ENCODE measurements at regions not wholly inside any gene's neighbourhood (a gene's known extent, or its start where the extent isn't known, plus 50 kb on each side); places are given as distances from the start of the nearest gene placed in this dataset.

GRCh38 chr6:84912472-84913322, 148.3 kb upstream of the TBX18 start:
- H3K4me1 Mint-ChIP-seq: peaks cover 18% of the 10 kb centered on the region
- peaks cover 6% of the 10 kb centered on the region for H3K4me1 ChIP-seq (ENCODE audit: control insufficient read depth, insufficient read depth, low read length)
- no peak overlapping the region for H3K4me3 ChIP-seq (ENCODE audit: low read length)
- DNase-seq: no peak
- H3K27me3 Mint-ChIP-seq (ENCODE audit: insufficient read depth): no peaks in the 10 kb centered on the region
- no peak overlapping the region for H3K9ac ChIP-seq (ENCODE audit: extremely low read depth, low read length, poor library complexity, severe bottlenecking)
- WGBS, 2 experiments (ENCODE audit: insufficient coverage in 1 of 2, insufficient read length in 1 of 2): 91 to 92% methylated on average over 8 to 10 of the region's 12 CpGs
- no peak overlapping the region for H3K27ac ChIP-seq (ENCODE audit: low read depth, low read length)
- no peaks in the 10 kb centered on the region for H3K9me3 ChIP-seq (ENCODE audit: control insufficient read depth, low read length)
- no peaks in the 10 kb centered on the region for H3K36me3 Mint-ChIP-seq (ENCODE audit: low read depth)
- H3K9me3 Mint-ChIP-seq: no peaks in the 10 kb centered on the region
- H3K36me3 ChIP-seq (ENCODE audit: control insufficient read depth, insufficient read depth, low read length): no peaks in the 10 kb centered on the region
- no peak overlapping the region for H3K27ac Mint-ChIP-seq
- no peak for TF ChIP-seq CTCF (conservative IDR thresholded peaks at IDR 0.05)
- no peaks in the 10 kb centered on the region for H3K27me3 ChIP-seq (ENCODE audit: control insufficient read depth, insufficient read depth, low read length, poor library complexity, severe bottlenecking)
- H3K4me3 Mint-ChIP-seq: no peak overlapping the region

GRCh38 chr6:84910906-84911607, 146.7 kb upstream of the TBX18 start:
- WGBS, 2 experiments (ENCODE audit: insufficient coverage in 1 of 2, insufficient read length in 1 of 2): 82 to 100% methylated on average over 1 to 2 of the region's 2 CpGs
- H3K36me3 Mint-ChIP-seq (ENCODE audit: low read depth): no peaks in the 10 kb centered on the region
- no peaks in the 10 kb centered on the region for H3K9me3 Mint-ChIP-seq
- H3K36me3 ChIP-seq (ENCODE audit: control insufficient read depth, insufficient read depth, low read length): no peaks in the 10 kb centered on the region
- H3K9me3 ChIP-seq (ENCODE audit: control insufficient read depth, low read length): no peaks in the 10 kb centered on the region
- no peak overlapping the region for H3K27ac Mint-ChIP-seq
- no peak overlapping the region for H3K4me3 ChIP-seq (ENCODE audit: low read length)
- no peak for TF ChIP-seq CTCF (conservative IDR thresholded peaks at IDR 0.05)
- no peak for DNase-seq
- H3K4me3 Mint-ChIP-seq: no peak overlapping the region
- H3K9ac ChIP-seq (ENCODE audit: extremely low read depth, low read length, poor library complexity, severe bottlenecking): no peak overlapping the region
- no peak overlapping the region for H3K27ac ChIP-seq (ENCODE audit: low read depth, low read length)
- H3K27me3 Mint-ChIP-seq (ENCODE audit: insufficient read depth): no peaks in the 10 kb centered on the region
- H3K27me3 ChIP-seq (ENCODE audit: control insufficient read depth, insufficient read depth, low read length, poor library complexity, severe bottlenecking): no peaks in the 10 kb centered on the region
- peaks cover 18% of the 10 kb centered on the region for H3K4me1 Mint-ChIP-seq
- H3K4me1 ChIP-seq (ENCODE audit: control insufficient read depth, insufficient read depth, low read length): peaks cover 6% of the 10 kb centered on the region

- Histone ChIP-seq H3K27me3 (ENCODE audit: control insufficient read depth, insufficient read depth, low read length, poor library complexity, severe bottlenecking) (no peaks in the 10 kb centered on the region), H3K4me3 (ENCODE audit: low read length) (no peak overlapping the region), H3K27ac (ENCODE audit: low read depth, low read length) (no peak overlapping the region), H3K36me3 (ENCODE audit: control insufficient read depth, insufficient read depth, low read length) (no peaks in the 10 kb centered on the region), H3K9me3 (ENCODE audit: control insufficient read depth, low read length) (no peaks in the 10 kb centered on the region), H3K4me1 (ENCODE audit: control insufficient read depth, insufficient read depth, low read length) (peaks cover 6% of the 10 kb centered on the region), H3K9ac (ENCODE audit: extremely low read depth, low read length, poor library complexity, severe bottlenecking) (no peak overlapping the region)
- H3K4me1 Mint-ChIP-seq: peaks cover 19% of the 10 kb centered on the region
- H3K9me3 Mint-ChIP-seq: no peaks in the 10 kb centered on the region
- no peak overlapping the region for H3K27ac Mint-ChIP-seq
- H3K36me3 Mint-ChIP-seq (ENCODE audit: low read depth): no peaks in the 10 kb centered on the region
- H3K4me3 Mint-ChIP-seq: no peak overlapping the region
- WGBS, 2 experiments (ENCODE audit: insufficient coverage in 1 of 2, insufficient read length in 1 of 2): 89% methylated on average over 1 of the region's 3 CpGs; no CpG with 5 or more reads in 1 of the 2 experiments
- TF ChIP-seq CTCF (conservative IDR thresholded peaks at IDR 0.05): no peak
- no peaks in the 10 kb centered on the region for H3K27me3 Mint-ChIP-seq (ENCODE audit: insufficient read depth)
- no peak for DNase-seq
Observed at GRCh38 chr6:84908304-84908904, 144.0 kb upstream of the TBX18 start.
